ENCODE measurements at regions not wholly inside any gene's neighbourhood (a gene's known extent, or its start where the extent isn't known, plus 50 kb on each side); places are given as distances from the start of the nearest gene placed in this dataset.

DNA sequence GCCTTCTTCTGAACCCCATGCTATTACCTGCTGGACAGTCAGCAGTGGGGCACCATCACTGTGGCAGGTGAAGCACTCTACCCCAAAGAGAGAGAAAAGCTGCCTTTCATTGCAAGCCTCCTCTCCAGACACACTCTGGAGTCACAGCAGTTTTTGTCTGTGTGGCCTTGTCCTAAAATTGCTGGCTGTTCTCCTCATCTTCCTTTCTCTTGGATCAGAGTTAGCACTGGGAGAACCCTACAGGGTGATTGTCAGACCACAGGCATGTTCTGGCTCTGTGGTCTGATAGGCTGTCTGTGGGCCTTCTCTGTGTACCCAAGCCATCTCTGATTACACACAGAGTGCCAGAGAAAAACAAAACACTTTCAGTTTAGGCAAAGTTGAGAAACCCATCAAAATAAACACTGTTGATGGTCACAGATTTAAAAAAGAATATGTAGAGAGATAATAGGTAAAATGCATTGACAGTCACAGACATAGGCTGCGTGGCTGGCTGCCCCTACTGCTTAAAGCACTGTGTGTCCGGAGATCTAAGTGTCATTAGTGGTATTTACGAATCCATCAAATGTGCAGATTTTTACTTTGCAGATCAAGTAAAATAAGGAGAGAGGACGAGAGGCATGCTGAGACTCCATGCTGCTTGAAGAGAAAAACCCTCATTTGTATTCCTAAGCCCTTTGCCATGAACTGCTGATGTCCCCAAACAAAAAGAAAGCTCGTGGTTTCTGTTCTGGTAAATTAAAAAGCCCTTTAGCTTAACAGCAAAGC is 689.9 kb downstream of the TUSC7 start:
- no peak for DNase-seq (ENCODE audit: low read depth in 2 of 2)

DNA sequence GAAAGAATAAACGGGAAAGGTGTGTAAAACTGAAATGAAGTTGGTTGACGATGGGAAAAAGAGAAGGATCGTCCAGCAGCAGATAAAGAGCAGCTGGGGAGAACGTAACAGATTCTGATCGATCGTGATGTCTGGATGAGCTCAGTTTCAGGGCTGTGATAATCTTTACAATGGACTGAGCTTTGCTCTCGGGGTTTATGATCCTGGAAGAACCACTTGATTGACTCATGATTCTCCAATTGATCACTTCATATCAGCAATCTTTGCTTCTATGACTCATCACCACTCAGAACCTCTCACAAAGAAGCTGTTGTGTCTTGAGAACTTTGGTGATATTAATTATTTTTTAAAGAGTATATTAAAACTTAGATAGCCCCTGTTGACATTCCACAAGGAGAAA is 690.7 kb downstream of the TUSC7 start:
- DNase-seq (ENCODE audit: low read depth in 2 of 2), result no peak

DNA sequence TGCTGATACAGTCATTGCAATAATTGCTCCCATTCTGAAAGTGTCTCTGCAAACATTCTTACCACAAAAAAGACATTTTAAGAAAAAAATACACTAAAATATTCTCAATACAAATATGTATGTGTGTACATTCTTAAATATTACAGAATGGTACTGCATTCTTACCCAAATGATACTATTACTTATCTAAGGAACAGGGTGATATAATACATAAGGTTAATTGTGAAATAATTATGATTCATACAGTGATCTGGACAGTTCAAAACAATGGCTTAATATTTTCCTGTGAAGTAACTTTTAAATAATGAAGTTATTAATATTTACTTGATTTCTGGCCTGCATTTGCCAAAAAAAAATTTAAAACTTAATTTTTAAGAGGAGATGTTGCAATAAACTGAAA is 694.6 kb downstream of the TUSC7 start:
- no peak for DNase-seq (ENCODE audit: low read depth in 2 of 2)

DNA sequence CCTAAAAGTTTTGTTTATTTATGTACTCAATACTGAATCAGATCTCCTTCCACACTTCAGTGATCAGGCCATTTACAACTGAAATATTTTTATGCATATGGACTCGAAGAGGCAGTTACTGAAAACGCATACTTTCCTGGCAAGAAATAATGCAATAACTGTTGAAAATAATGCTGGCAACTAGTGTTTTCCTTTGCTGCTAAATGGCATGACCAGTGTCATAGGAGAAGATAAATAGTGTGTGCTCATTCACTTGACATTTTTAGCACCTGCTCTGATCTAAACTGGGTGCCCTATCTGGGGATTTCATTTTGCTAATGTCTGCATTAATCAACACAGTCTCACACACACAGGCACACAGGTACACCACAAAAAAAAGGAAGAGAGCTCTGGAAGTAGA is 695.2 kb downstream of the TUSC7 start:
- no peak for DNase-seq (ENCODE audit: low read depth in 2 of 2)

DNA sequence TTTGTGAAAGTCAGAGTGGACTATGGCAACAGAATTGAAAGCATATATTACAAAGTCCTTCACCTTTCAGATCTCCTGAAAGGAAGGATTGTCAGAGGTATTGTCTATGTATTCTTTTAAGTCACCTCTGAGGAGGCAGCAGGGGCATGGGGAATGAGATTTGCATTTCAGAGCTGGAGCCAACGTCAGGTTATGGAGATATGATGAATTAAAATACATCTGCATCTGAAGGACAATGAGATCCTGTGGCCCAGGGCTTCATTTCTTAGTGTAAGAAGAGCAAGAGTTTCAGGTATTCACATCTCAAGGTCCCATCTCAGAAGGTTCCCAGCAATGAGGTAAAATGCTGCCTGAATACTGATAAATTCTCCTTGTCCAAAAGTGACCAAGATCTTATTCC is 695.8 kb downstream of the TUSC7 start:
- DNase-seq (ENCODE audit: low read depth in 2 of 2), result no peak

DNA sequence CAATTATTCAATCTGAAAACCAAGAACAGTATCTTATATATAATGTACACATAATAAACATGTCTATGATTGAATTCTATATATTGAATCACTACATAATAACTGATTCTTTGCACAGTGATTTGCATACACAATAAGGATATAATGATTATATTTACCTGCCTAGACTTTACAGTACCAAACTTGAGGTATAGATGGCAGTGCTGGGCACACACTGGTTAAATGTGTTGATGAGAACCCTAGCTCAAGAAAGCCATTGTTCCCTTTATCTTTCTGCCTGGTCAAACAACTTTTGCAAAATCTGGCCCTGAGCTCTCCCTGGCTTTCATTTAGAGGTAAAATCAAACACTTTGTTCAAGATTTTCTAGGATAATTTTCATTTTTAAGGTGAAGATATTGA is 697.7 kb downstream of the TUSC7 start:
- DNase-seq (ENCODE audit: low read depth in 2 of 2), result no peak

DNA sequence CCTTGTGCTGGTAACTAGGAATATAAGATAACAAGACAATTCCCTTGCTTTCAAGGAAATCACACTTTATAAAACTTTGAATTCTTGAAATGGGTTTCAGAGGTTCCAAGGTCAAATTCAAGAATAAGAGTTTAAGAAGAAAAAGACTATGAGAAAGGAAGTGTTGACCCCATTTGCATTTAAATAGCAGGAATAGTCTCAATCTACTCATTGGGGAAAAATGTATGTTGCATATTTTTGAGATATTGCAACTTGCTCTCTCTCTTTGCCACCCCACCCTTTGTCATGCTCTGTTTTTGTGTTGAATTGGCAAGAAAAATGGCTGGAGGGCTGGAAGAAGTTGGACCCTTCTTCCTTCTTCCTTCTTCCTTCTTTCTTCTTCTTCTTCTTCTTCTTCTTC is 699.2 kb downstream of the TUSC7 start:
- DNase-seq (ENCODE audit: low read depth in 2 of 2), result no peak

DNA sequence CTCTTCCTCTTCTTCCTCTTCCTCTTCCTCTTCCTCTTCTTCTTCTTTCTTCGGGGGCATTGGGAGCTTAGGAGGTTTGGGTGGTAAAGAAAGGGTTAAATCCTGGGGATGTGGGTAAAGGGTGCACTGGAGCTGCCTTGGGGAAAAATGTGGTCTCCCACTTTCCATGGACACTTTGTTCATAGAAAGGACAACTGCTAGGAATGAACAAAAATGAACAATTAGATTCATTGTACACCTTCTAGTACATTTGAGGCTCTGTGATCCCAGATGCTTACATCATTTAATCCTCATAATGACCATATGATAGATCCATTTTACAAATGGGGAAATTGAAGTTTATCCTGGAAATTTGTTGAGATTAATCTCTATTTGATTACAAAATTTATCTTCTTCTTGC is 699.7 kb downstream of the TUSC7 start:
- DNase-seq (ENCODE audit: low read depth in 2 of 2), result no peak

DNA sequence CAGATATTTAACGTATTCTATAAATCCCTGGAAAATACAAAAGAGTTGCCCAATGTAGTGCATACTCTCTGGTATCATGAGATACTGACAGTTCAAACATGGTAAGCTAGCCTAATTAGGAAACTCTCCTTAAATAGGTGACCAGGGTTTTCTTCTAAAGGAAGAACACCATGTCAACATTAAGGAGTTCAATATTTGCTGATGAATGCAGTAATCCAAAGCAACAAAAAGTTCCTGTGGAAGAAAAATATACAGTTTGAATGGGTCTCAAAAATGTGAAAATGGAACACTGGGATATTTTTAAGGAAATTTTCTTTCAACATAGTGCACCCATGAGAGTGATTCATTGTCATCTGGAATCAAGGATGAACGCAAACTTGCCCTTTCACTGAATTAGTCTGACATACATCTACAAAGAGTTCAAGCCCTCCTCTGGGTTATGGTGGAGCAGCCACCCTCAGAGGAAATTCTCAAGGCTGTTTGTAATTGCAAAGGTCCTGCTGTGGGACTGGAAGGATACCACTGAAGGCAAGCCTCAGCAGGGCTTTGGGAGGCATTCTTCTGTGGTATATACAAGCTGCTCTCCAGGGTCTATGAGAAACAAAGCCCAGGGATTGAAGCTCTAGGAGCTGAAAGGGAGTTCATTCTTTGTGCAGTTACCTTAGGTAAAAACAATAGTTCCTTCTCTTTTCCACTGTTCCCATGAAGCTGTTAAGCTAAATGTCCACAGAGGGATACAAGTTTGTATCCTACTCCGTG is 700.3 kb downstream of the TUSC7 start:
- no peak for DNase-seq (ENCODE audit: low read depth in 2 of 2)

DNA sequence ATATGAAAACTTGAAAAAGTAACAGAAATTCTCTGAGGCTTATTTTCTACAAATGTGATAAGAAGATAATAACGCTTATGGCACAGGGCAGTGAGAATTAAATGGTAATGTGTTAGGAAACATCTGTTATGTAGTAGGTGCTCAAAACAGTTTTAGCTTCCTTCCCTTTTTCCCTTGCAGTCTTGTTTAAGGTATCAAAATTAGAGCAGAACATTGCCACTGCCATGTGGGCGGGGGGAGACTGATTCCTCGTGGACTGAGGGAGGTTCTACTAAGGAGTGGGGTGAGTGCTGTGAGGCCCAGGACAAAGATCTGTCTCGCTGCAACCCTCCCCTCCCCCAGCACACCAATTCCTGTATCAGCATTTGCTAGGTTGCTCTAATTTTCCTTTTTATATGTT is 702.4 kb downstream of the TUSC7 start:
- no peak for DNase-seq (ENCODE audit: low read depth in 2 of 2)

DNA sequence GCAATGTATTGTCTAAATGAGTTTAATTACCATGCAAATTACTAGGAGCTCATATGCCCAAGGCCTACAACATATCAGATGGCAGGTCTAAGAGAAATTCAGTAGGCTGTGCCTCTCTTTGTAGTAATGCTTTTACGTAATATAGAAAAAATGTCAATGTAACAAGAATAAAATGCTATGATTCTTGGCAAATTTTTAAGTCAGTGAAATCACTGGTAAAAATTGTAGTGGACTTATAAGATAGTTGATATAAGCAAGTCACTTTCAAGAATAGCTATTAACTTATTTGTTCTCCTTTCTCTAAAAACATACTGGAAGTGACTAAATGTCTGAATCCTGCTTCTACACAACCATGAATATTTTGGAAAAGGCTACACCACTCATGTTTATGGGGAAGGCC is 707.8 kb downstream of the TUSC7 start:
- no peak for DNase-seq (ENCODE audit: low read depth in 2 of 2)

DNA sequence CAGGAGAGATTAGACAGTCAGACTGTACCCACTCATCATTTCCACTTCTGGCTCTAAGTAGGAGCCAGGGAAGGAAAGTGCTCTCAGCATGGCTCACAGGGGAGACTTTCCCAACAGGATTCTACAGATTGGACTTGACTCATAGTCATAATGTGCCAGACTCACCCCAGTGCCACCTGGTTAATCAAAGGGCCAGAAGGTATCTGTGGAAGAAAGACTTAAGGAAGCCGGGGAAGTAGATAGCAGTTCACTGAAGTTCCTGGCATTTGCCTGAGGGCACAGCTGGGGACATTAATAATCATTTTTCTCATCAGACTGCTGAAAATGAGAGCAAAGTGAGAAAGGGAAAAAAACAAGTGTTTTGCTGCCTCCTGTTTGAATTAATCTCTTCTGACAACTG is 717.5 kb downstream of the TUSC7 start:
- no peak for DNase-seq (ENCODE audit: low read depth in 2 of 2)

DNA sequence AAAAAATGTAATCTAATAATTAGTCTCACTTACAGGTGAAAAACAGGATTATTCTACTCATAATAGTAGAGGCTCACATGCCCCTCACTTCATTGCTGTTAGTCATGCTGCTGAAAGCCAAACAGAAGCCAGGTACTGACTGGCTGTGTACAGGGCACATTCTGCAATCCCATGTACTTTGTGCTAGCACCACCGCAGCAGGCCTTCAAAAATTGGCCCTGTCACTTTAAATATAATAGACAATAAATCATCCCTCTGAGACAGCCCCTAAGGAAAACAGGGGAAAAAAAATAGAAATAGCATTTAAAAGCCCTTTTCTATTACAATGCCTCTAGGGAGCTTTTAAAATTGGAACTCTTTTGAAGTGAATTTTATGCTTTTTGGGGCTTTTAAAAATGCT is 723.8 kb downstream of the TUSC7 start:
- no peak for DNase-seq (ENCODE audit: low read depth in 2 of 2)

DNA sequence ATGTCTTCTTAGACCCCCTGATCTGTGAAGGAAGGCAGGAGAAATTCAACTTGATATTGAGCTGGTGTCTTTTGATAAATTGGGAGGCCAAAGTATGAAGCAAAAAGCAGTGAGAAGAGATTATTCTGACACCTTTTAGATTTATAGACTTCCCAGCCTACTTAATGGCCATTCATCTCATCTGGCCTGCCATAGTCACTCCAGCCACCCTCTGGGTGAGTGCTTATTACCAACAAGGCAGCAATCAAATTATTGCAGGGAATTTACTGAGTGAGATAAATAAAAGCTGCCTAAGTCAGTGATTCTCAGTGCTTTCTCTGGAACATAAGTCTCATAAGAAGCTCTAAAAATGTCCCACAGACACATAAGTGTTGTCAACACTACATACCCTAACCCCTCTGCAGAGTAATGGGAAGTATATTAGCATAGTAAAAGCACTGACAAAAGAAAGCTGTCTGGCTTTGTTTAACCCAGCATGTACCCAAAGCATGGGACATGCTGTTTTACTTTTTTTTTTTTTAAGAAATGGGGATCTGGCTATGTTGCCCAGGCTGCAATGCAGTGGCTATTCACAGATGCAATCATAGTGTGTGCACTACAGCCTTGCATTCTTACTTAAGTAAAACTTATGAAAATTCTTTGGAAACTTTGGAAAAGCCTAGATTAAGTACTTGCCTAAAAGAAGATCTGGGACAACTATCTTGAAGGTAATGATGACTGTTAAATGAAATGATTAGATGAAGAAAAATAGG is 725.3 kb downstream of the TUSC7 start:
- no peak for DNase-seq (ENCODE audit: low read depth in 2 of 2)

DNA sequence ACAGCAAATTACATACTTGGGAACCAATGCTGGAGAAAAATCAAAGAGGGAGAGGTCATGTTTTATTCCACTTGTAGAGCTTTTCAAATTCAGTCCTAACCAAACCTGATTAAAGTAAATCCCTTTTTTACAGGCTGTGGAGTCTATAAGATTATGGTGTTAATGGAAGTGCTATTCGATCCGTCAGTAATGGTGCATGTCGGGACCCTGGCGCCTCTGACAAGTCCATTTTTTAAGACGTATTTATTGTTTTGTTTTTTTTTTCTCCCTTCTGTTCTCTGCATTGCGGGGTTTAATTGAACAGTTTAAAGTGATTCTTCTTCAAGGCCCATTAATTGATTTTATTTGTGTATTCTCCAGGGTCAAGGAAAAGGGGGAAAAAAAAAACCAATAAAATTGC is 725.9 kb downstream of the TUSC7 start:
- DNase-seq (ENCODE audit: low read depth in 2 of 2), result no peak

DNA sequence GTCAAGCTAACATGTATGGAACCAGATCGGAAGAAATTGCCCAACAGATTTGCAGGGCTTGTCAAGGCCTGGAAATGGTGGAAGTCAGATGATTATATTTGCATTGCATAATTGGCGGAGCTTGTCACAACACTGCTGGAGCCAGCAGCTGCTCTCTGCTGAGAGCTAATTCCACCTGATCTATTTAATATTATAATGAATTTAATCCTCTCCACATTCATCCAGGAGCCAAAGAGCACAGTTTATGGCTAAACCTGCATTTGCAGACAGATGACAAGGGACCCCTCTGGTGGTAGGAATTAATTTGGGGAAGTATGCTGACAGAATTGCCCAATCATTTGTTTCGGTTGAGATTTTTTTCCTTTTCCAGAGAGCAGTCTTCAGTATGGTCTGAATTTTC is 730.2 kb downstream of the TUSC7 start:
- DNase-seq (ENCODE audit: low read depth in 2 of 2), result no peak

DNA sequence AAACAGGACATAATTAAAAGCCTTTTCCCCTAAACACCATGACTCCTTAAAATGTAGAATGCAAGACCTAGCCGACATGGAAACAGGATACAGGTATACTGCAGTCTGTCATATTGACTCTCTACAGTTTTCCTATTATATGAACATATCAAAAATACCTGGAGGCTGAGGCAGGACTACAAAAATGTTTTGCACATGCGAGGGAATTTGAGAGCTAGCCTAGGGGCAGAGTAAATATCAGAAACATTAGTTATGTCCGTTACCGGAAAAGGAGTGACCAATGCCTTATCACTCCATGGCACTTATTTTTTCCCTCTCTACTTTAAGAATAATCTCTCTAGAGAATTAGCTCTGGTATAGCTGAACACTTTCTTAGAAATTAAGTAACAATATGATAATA is 732.3 kb downstream of the TUSC7 start:
- DNase-seq (ENCODE audit: low read depth in 2 of 2), result no peak

DNA sequence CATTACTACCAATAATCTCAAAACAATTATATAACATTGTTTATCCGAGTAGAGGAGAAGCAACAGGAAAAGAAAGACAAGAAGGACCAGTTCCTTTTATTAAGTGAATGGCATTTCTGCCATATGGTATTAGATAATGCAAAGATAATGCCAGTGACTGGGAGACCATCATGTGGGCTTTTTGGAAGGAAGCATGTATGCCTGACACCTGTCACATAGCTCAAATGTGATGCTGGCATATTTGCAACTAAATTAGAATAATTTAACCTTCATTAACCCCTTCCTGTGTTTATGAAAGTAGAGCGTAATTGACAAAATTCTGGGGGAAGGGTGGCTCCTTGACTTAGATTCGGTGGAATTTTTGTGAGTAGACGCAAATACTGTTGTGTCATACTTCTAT is 733.0 kb downstream of the TUSC7 start:
- DNase-seq (ENCODE audit: low read depth in 2 of 2), result no peak

DNA sequence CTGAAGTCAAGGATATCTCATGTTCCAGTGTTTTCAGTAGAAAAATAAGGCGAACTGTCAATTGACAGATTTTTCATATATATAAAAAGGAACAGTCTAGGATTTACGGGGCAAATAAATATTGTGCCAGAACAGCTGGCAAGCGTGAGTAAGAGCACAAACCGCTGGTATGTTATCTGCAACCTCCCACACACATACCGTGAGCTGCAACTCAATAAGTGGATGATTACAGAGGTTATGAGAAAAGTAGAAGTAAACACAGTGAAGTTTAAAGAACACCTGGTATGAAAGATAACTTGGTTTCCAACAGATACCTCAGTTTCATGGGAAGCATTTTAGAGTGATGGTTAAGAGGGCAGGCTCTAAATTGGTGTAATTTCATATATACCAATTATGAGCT is 733.4 kb downstream of the TUSC7 start:
- no peak for DNase-seq (ENCODE audit: low read depth in 2 of 2)

DNA sequence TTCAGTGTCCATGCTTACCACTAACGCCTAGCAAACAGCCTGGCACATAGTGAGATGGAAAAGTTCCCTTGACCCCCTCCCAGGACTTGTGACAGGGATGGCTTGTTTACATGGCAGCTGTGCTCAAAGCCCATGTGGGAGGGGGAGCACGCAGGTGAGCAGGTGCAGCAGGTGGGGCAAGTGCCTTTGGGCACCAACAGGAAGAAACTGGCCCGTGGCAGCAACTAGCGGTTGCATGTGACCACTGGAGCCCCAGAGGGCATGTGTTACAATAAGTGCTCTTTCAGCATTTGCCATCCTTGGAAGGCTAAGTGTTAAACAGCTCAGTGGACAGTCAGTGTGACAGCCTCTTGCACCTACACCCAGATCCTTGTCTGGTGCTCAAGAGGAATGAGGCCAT is 734.6 kb downstream of the TUSC7 start:
- no peak for DNase-seq (ENCODE audit: low read depth in 2 of 2)

DNA sequence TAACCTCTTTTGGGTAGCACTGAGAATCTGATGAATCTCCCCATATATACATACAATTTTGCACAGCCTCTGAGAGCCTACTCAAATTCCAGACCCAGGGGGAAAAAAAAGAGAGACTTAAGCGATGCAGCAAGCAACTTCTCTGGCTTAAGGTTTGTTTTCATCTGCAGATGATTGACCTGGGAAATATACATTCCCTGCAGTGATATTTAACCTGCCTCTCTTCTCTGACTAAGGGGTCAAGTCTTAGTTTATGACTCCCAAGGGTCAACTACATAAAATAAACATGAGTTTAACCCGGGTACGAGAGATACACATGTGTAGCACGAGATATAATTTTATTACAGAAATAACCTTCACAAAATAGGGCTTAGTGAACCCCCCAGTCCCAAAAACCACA is 737.8 kb downstream of the TUSC7 start:
- DNase-seq (ENCODE audit: low read depth in 2 of 2), result no peak

DNA sequence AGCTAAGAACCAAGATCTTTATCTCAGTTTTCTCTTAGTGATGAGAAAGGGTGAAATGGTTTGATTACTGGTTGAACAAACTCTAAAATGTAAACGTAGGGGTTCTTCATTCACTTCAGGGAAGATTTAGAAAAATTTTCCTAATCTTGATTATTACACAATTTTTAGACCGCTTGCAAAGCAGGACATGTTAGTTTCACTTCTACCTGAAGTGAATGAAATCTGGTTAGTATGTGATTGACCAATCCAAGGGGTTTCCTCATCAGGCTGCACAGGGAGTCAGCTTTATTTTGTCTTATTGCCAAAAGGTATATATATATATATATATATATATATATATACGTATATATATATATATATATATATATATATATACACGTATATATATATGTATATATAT is 740.4 kb downstream of the TUSC7 start:
- no peak for DNase-seq (ENCODE audit: low read depth in 2 of 2)

DNA sequence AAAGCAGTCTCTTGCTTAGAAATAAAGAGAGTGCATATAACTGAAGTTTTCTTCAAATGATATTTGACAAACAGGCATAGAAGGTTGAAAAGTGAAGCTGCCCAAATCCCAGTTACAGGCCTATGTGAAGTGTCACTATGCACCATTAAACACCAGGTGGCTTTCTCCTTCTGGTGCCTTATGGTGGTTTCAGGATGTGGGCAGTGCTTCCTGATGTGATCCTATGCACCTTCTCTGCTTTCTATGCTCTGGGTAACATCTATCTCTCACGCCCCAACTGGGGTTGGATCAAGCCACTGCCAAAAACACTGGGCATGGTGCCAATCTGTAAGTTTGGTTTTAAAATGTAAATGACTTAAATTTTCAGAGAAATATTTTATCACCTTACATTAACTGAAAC is 744.7 kb downstream of the TUSC7 start:
- DNase-seq (ENCODE audit: low read depth in 2 of 2), result no peak
